Stimulated activated naive CD8-positive, alpha-beta T cell treated with anti-CD3 and anti-CD28 coated beads, Interleukin-15, amount 100 ng/mL, for 72 hours (primary cell): ENCODE measurements at regions not wholly inside any gene's neighbourhood (a gene's known extent, or its start where the extent isn't known, plus 50 kb on each side); places are given as distances from the start of the nearest gene placed in this dataset.
A peak's percentile ranks its signal among the peaks of the same experiment; 100 is the strongest.
"Not testable (repeated sequence)": the region's sequence is repeated elsewhere in the genome, so short reads cannot be mapped to it uniquely, and the experiment has no call there.

Experiments
- ATAC-seq: fragments of 150-1000 bp; cut with Tn5 transposase; 2 replicates; pipeline ENCODE4 v1.10.0; 2021; ENCODE audit warnings: mild to moderate bottlenecking, moderate library complexity
- DNase-seq, 2 donors: peaks; one replicate each; pipeline ENCODE4 v3.0.0; 2021 to 2022
- H3K27ac Mint-ChIP-seq, 2 donors: one replicate each; pipeline ENCODE4 v1.8.0; 2022; ENCODE audit warnings: mild to moderate bottlenecking in 2 of 2, mixed read lengths in 2 of 2, moderate library complexity in 2 of 2
- H3K27me3 Mint-ChIP-seq: one replicate; pipeline ENCODE4 v1.8.0; 2022; ENCODE audit warnings: mixed read lengths
- H3K4me1 Mint-ChIP-seq: one replicate; pipeline ENCODE4 v1.8.0; 2022; ENCODE audit warnings: mild to moderate bottlenecking, mixed read lengths
- H3K4me3 Mint-ChIP-seq, 2 donors: one replicate each; pipeline ENCODE4 v1.8.0; 2022; ENCODE audit warnings: mild to moderate bottlenecking in 2 of 2, mixed read lengths in 2 of 2, moderate library complexity in 1 of 2
- H3K9me3 Mint-ChIP-seq, 2 donors: one replicate each; pipeline ENCODE4 v1.8.0; 2022; ENCODE audit warnings: mixed read lengths in 2 of 2

DNA sequence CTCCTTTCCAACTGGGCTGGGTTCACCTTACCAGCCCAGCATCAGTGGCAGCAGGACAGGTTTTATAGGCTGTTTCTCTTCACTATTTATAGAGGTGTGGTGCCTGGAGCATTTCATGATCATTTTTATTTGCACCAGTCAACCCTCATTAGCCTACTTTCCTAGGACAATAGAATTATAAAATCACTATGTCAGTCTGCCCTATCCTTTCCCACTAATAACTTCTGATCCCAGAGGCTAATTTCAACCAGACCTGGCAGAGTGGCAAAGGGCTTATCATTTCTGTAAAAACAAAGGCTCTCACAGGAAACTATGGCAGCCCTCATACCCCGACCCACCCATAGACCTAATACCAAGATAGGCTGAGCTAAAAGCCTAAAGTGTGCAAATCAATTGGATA is 243.5 kb upstream of the TMEFF2 start:
- ATAC-seq (no peak), DNase-seq (no peak)
- H3K4me3 Mint-ChIP-seq = no peak overlapping the region
- H3K27me3 Mint-ChIP-seq = no peaks in the 10 kb centered on the region
- H3K27ac Mint-ChIP-seq = no peak overlapping the region
- no peaks in the 10 kb centered on the region for H3K4me1 Mint-ChIP-seq
- H3K9me3 Mint-ChIP-seq = no peaks in the 10 kb centered on the region

DNA sequence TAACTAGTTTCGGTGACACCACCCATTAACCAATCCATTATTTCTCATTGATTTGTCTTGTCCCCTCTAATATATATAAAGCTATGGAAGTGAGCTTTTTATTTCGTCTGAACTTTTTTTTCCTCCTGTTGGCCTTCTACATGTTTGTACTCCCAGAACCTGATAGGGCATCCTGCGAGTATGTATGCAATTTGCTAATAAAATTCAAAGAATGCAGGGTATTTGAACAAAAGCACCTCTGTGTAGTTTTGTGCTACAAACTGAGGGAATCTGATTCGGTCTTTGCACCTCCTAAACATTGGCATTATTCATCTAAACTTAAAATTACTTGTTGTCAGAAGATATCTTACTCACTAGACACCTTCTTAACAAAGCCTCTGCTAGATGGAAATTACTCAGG is 242.9 kb upstream of the TMEFF2 start:
- H3K4me3 Mint-ChIP-seq = no peak overlapping the region
- no peak overlapping the region for H3K27ac Mint-ChIP-seq
- H3K4me1 Mint-ChIP-seq = no peaks in the 10 kb centered on the region
- ATAC-seq (no peak), DNase-seq (no peak)
- H3K27me3 Mint-ChIP-seq = no peaks in the 10 kb centered on the region
- no peaks in the 10 kb centered on the region for H3K9me3 Mint-ChIP-seq

GRCh38 chr2:192424243-192424642 is 229.5 kb upstream of the TMEFF2 start:
- H3K4me1 Mint-ChIP-seq = no peaks in the 10 kb centered on the region

DNA sequence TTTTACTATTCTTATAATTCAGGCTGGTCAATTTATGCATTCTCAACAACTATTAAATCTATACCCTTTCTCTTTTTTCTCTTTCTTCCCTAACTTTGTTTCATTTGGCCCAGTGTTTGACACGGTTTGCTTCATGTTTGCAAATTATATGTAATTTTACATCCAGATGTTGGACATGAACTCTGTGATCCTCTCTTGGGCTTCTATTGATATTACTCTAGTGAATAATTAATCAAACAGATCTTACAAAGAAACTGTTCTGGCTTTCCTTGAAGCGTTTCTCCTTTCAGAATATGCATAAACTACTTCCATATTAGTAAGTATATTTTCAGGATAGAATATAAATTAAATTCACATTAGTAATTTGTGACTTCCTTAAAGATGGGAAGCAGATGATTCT is 225.1 kb upstream of the TMEFF2 start:
- H3K4me3 Mint-ChIP-seq = no peak overlapping the region
- no peaks in the 10 kb centered on the region for H3K9me3 Mint-ChIP-seq
- no peak overlapping the region for H3K27ac Mint-ChIP-seq
- ATAC-seq = no peak
- DNase-seq = no peak
- H3K27me3 Mint-ChIP-seq = no peaks in the 10 kb centered on the region
- no peaks in the 10 kb centered on the region for H3K4me1 Mint-ChIP-seq

More at GRCh38 chr2:192424243-192424642, 229.5 kb upstream of the TMEFF2 start:
- no peak for ATAC-seq
- no peak for DNase-seq
- Mint-ChIP-seq H3K27ac (peak overlapping the region in 1 of 2 donors; percentile 73), H3K27me3 (no peaks in the 10 kb centered on the region), H3K9me3 (no peaks in the 10 kb centered on the region), H3K4me3 (no peak overlapping the region)

GRCh38 chr2:192416060-192416459 is 221.3 kb upstream of the TMEFF2 start:
- H3K4me1 Mint-ChIP-seq = no peaks in the 10 kb centered on the region
- H3K4me3 Mint-ChIP-seq = no peak overlapping the region
- DNase-seq = no peak
- no peak overlapping the region for H3K27ac Mint-ChIP-seq
- H3K27me3 Mint-ChIP-seq = no peaks in the 10 kb centered on the region
- no peak for ATAC-seq
- H3K9me3 Mint-ChIP-seq = no peaks in the 10 kb centered on the region

DNA sequence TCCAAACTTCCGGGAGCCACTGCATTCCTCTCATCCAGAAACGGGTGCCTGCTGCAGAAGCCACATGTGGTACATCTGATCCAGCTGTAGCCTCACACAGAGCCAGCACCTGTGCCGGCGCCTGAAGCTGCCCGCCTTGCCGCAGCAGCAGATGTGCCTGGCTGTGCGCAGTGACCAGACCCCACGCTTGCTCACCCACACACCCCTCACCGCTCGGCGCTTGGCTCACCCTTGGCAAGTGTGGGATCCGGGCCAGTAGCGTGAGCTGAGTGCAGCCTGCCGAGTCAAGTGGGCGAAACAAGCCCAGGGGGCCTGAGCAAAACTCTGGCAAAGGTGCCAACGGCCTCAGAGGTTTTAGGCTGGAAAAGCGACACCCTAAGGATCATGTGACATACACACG is 220.1 kb upstream of the TMEFF2 start:
- no peaks in the 10 kb centered on the region for H3K27me3 Mint-ChIP-seq
- no peak overlapping the region for H3K27ac Mint-ChIP-seq
- ATAC-seq = no peak
- no peak overlapping the region for H3K4me3 Mint-ChIP-seq
- no peaks in the 10 kb centered on the region for H3K4me1 Mint-ChIP-seq
- H3K9me3 Mint-ChIP-seq = no peaks in the 10 kb centered on the region
- no peak for DNase-seq

DNA sequence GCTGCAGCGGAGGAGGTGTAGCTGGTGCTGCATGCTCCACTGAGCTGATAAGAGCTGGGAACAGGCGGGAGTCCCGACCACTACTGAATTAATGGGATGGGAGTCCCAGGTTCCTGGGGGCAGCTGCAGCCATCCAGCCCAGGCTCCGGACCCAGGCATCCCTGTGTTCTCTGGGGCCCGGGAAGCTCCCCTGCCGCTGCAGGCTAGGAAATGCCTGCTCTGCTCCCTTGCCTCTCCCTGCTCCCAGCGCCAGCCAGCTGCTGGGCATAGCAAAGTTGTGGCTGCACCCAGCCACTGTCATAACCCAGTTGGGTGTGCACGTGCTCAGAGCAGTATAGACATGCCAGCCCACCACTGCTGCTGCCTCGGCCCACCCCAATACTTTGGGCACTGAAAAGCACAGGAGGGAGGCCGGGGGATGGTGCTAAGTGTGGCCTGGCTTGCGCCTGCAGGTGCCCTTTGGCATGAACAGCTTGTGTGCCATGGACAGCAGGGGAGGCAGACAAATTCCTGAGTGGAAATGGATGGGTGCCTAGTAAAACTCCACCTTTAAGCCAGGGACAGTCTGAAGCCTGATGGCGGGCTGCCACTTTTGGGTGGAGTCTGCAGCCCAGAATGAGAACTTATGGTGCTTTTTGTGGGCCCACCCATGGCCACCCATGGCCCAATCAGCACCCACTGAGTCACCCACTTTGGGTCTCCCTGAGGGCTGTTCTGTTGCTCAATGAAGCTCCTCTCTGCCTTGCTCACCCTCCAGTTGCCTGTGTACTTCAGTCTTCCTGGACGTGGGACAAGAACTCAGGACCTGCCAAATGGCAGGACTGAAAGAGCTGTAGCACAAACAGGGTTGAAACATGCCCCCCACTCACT is 219.3 kb upstream of the TMEFF2 start:
- no peaks in the 10 kb centered on the region for H3K9me3 Mint-ChIP-seq
- ATAC-seq (peak; percentile 28), DNase-seq (no peak)
- no peaks in the 10 kb centered on the region for H3K4me1 Mint-ChIP-seq
- H3K27ac Mint-ChIP-seq = no peak overlapping the region
- H3K4me3 Mint-ChIP-seq = no peak overlapping the region
- H3K27me3 Mint-ChIP-seq = no peaks in the 10 kb centered on the region

- not testable (repeated sequence) for H3K27ac Mint-ChIP-seq, ATAC-seq, H3K4me1 Mint-ChIP-seq, H3K27me3 Mint-ChIP-seq, H3K9me3 Mint-ChIP-seq, H3K4me3 Mint-ChIP-seq, DNase-seq
Observed at GRCh38 chr2:192412866-192413265, 218.1 kb upstream of the TMEFF2 start.

DNA sequence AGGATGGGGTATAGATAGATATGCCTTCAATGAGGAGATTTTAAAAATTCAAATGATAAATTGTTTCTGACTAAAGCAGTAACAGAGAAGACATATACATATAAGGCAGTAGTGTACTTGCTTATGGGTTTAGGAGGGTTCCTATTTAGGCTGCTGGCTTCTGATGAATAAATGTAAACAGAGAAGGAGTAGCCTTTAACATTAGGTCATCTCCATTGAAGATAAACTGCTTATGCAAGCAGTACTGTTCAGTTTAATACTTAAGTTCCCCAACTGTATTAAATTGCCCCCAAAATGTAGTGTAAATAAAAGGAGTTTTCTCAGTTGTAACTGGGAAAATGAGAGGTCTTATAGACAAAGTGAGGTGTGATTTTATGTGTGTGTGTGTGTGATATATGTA is 217.7 kb upstream of the TMEFF2 start:
- H3K9me3 Mint-ChIP-seq = no peaks in the 10 kb centered on the region
- no peak overlapping the region for H3K4me3 Mint-ChIP-seq
- H3K4me1 Mint-ChIP-seq = no peaks in the 10 kb centered on the region
- H3K27me3 Mint-ChIP-seq = no peaks in the 10 kb centered on the region
- DNase-seq (no peak), ATAC-seq (no peak)
- H3K27ac Mint-ChIP-seq = no peak overlapping the region

DNA sequence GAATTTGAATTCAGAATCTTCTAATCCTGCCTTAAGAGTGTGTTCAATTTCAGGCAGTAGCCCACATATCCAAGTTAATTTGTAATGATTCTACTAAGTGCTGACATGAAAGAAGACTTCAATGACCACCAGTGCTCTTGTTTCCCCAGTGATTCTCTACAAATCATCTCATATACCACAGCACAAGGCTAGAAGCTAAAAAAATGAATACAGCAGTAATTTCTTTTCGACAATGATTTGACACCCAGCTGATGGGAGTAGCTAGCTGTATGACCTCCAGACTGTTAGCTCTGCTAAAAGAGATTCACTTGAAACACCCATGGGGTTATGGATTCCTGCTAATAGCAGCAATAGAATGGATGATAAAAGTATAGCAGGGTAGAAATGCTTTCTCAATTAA is 217.0 kb upstream of the TMEFF2 start:
- no peaks in the 10 kb centered on the region for H3K9me3 Mint-ChIP-seq
- ATAC-seq (no peak), DNase-seq (no peak)
- no peak overlapping the region for H3K27ac Mint-ChIP-seq
- no peaks in the 10 kb centered on the region for H3K4me1 Mint-ChIP-seq
- H3K27me3 Mint-ChIP-seq = no peaks in the 10 kb centered on the region
- H3K4me3 Mint-ChIP-seq = no peak overlapping the region

DNA sequence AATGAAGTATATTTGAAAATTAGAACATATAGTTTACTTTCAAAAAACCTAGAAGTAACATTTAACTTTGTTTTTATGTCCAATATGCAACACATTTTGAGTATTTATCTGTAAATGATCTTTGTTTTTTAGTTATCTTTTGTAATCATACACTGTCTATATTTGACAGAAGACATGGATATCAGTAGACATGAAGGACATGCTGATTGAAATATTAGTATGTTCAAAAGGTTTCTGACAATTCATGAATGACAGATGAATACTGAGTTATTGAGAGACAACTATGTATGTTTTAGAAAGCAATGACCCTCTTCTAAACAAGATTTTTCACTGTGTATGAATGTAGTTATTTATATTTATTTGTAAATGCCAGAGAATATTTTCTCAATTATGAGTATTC is 215.6 kb upstream of the TMEFF2 start:
- no peak for DNase-seq
- Mint-ChIP-seq H3K4me1 (no peaks in the 10 kb centered on the region), H3K9me3 (no peaks in the 10 kb centered on the region), H3K4me3 (no peak overlapping the region), H3K27me3 (no peaks in the 10 kb centered on the region), H3K27ac (no peak overlapping the region)
- ATAC-seq = no peak

- no peak for ATAC-seq
- no peak overlapping the region for H3K27ac Mint-ChIP-seq
- no peak for DNase-seq
- H3K4me3 Mint-ChIP-seq = no peak overlapping the region
- H3K27me3 Mint-ChIP-seq = no peaks in the 10 kb centered on the region
- no peaks in the 10 kb centered on the region for H3K4me1 Mint-ChIP-seq
- no peaks in the 10 kb centered on the region for H3K9me3 Mint-ChIP-seq
Observed at GRCh38 chr2:192407692-192408091, 213.0 kb upstream of the TMEFF2 start.

- Mint-ChIP-seq H3K27ac (no peak overlapping the region), H3K4me1 (no peaks in the 10 kb centered on the region), H3K27me3 (no peaks in the 10 kb centered on the region), H3K4me3 (no peak overlapping the region), H3K9me3 (peaks cover 0 to 14% of the 10 kb centered on the region in 2 donors)
- DNase-seq = no peak
- ATAC-seq = no peak
Observed at GRCh38 chr2:192398236-192398635, 203.5 kb upstream of the TMEFF2 start.

GRCh38 chr2:192394605-192395004 is 199.9 kb upstream of the TMEFF2 start:
- peaks cover 0 to 14% of the 10 kb centered on the region in 2 donors for H3K9me3 Mint-ChIP-seq
- ATAC-seq = no peak
- H3K27ac Mint-ChIP-seq = no peak overlapping the region
- H3K4me1 Mint-ChIP-seq = no peaks in the 10 kb centered on the region
- DNase-seq = no peak
- no peak overlapping the region for H3K4me3 Mint-ChIP-seq
- H3K27me3 Mint-ChIP-seq = no peaks in the 10 kb centered on the region

GRCh38 chr2:192391041-192391440 is 196.3 kb upstream of the TMEFF2 start:
- no peak for DNase-seq

DNA sequence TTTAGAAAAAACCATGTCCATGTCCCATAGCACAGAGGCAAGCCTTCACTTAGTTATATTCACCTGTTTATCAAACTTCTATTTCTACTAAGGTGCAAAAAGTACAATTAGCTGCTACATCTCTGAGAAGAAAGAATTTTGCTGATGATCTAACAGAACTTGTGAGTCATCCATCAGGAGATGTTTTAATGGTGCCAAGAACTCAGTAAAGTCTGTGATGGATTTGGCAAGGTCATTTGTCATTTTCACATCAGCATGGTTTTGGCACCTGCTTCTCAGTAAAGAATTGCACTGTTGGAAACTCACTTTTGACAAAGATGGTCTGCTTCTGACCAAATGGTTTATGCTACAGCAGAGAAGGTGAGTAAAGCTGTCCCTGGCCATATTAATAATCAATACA is 195.7 kb upstream of the TMEFF2 start:
- Mint-ChIP-seq H3K4me3 (no peak overlapping the region), H3K4me1 (no peaks in the 10 kb centered on the region), H3K9me3 (peaks cover 0 to 5% of the 10 kb centered on the region in 2 donors), H3K27ac (no peak overlapping the region), H3K27me3 (no peaks in the 10 kb centered on the region)
- ATAC-seq (no peak), DNase-seq (no peak)

More at GRCh38 chr2:192391041-192391440, 196.3 kb upstream of the TMEFF2 start:
- H3K4me1 Mint-ChIP-seq = no peaks in the 10 kb centered on the region
- H3K4me3 Mint-ChIP-seq = no peak overlapping the region
- H3K9me3 Mint-ChIP-seq = peaks cover 0 to 5% of the 10 kb centered on the region in 2 donors
- no peak for ATAC-seq
- H3K27me3 Mint-ChIP-seq = no peaks in the 10 kb centered on the region
- no peak overlapping the region for H3K27ac Mint-ChIP-seq

DNA sequence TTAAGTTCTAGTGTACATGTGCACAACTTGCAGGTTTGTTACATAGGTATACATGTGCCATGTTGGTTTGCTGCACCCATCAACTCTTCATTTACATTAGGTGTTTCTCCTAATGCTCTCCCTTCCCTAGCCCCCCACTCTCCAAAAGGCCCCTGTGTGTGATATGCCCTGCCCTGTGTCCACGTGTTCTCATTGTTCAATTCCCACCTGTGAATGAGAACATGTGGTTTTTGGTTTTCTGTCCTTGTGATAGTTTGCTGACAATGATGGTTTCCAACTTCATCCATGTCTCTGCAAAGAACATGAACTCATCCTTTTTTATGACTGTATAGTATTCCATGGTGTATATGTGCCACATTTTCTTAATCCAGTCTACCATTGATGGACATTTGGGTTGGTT is 189.5 kb upstream of the TMEFF2 start:
- H3K4me1 Mint-ChIP-seq, H3K27me3 Mint-ChIP-seq, ATAC-seq, H3K27ac Mint-ChIP-seq, H3K4me3 Mint-ChIP-seq, DNase-seq: not testable (repeated sequence)
- H3K9me3 Mint-ChIP-seq = peaks cover 5 to 12% of the 10 kb centered on the region in 2 donors
